ENCODE measurements at regions not wholly inside any gene's neighbourhood (a gene's known extent, or its start where the extent isn't known, plus 50 kb on each side); places are given as distances from the start of the nearest gene placed in this dataset.

DNA sequence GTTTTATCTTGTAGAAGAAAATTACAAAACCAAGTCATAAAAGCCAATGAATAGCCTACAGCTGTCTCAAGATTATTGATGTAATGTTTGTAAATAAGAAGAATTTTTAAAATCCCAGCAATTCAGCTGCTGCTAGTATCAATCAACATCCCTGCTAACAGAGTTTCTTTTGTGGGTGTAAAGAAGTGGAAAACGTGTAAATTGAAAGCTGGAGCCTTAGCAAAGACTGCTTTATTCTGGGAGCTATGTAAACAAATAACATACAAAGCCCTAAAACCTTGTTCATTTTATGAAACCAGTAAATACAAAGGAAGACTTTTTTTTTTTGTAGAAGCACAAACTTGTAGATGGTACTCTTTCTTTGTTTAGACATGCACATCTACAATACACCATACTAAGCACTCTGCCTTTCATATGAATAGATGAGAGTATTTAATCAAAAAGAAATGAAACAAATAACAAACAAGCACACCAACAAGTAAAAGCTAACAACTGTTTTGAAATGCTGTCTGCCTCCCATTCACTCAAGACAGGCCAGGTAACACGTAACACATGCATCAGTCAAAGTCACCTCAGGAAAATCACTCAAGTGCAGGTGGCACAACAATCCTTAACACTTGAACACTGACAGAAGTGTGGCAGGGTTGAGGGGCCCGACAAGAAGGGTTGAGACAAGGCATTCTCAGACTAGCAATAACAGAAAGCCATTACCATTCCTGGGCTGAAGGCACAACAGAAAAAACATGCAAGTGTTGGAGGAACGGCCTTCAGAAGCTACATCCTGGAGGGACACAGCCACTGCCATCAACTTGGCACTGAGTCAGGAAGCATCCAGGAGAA lies 1364.0 kb upstream of the SEL1L start:
- TF ChIP-seq POLR2A (IDR thresholded peaks at IDR 0.05; ENCODE audit: low read depth, low read length), result no peak
- no peak for TF ChIP-seq POLR2AphosphoS5 (IDR thresholded peaks at IDR 0.05; ENCODE audit: low read depth, low read length)
- TF ChIP-seq TAF1 (IDR thresholded peaks at IDR 0.05; ENCODE audit: low read depth, low read length), result no peak
- TF ChIP-seq SPI1 (IDR thresholded peaks at IDR 0.05; ENCODE audit: low read depth, low read length), result no peak

Data from GM12891 (cell line).